Fibroblast of lung (primary cell): ENCODE measurements at regions not wholly inside any gene's neighbourhood (a gene's known extent, or its start where the extent isn't known, plus 50 kb on each side); places are given as distances from the start of the nearest gene placed in this dataset.

Experiments
- EZH2 ChIP-seq: IDR thresholded peaks from 2 replicates; pipeline ENCODE4 v1.5.1; 2012; ENCODE audit warnings: low read length, control low read depth, mild to moderate bottlenecking; ENCODE audit errors: missing control alignments
- TF ChIP-seq, protein P1 (sequence below), 2 donors: IDR thresholded peaks in 1 of 2; conservative IDR thresholded peaks in 1 of 2; 1 replicate in 1 of 2; 2 replicates in 1 of 2; pipeline ENCODE4 v1.5.1; 2011 to 2012; ENCODE audit warnings: low read length in 2 of 2, control low read depth in 1 of 2, inconsistent platforms in 1 of 2, low read depth in 1 of 2, mild to moderate bottlenecking in 1 of 2

- TF ChIP-seq, protein P1, sequence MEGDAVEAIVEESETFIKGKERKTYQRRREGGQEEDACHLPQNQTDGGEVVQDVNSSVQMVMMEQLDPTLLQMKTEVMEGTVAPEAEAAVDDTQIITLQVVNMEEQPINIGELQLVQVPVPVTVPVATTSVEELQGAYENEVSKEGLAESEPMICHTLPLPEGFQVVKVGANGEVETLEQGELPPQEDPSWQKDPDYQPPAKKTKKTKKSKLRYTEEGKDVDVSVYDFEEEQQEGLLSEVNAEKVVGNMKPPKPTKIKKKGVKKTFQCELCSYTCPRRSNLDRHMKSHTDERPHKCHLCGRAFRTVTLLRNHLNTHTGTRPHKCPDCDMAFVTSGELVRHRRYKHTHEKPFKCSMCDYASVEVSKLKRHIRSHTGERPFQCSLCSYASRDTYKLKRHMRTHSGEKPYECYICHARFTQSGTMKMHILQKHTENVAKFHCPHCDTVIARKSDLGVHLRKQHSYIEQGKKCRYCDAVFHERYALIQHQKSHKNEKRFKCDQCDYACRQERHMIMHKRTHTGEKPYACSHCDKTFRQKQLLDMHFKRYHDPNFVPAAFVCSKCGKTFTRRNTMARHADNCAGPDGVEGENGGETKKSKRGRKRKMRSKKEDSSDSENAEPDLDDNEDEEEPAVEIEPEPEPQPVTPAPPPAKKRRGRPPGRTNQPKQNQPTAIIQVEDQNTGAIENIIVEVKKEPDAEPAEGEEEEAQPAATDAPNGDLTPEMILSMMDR (conservative IDR thresholded peaks at IDR 0.05 in 1 of 2, IDR thresholded peaks at IDR 0.05 in 1 of 2; ENCODE audit: low read depth in 1 of 2, low read length in 2 of 2) = no peak
- TF ChIP-seq EZH2 = no peak
Measured at GRCh38 chr9:87096506-87096905, 149.2 kb upstream of the GAS1 start.
